ENCODE measurements at regions not wholly inside any gene's neighbourhood (a gene's known extent, or its start where the extent isn't known, plus 50 kb on each side); places are given as distances from the start of the nearest gene placed in this dataset.

DNA sequence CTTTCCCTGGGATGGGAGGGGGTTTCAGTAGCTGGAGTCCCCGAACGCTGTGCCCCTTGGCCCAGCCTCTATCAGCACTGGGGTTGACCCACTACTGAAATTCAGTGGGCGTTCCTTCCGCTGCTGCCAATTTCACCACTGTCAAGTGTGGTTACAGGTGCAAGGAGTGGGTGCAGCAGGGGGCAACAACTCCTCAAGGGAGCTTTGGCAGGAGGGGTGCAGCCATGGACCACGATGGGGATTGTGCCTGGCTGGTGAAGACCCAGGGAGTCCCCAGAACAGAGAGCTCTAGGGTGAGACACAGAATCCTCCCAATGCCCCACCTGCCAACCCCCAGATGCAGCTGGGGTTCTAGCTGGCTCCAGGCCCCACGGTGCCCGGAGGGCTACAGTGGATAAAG, 123.5 kb upstream of the SDK2 start:
- TF ChIP-seq POLR2A (IDR thresholded peaks at IDR 0.05) (no peak), EP300 (IDR thresholded peaks at IDR 0.05) (no peak)
- TF ChIP-seq, protein P1, sequence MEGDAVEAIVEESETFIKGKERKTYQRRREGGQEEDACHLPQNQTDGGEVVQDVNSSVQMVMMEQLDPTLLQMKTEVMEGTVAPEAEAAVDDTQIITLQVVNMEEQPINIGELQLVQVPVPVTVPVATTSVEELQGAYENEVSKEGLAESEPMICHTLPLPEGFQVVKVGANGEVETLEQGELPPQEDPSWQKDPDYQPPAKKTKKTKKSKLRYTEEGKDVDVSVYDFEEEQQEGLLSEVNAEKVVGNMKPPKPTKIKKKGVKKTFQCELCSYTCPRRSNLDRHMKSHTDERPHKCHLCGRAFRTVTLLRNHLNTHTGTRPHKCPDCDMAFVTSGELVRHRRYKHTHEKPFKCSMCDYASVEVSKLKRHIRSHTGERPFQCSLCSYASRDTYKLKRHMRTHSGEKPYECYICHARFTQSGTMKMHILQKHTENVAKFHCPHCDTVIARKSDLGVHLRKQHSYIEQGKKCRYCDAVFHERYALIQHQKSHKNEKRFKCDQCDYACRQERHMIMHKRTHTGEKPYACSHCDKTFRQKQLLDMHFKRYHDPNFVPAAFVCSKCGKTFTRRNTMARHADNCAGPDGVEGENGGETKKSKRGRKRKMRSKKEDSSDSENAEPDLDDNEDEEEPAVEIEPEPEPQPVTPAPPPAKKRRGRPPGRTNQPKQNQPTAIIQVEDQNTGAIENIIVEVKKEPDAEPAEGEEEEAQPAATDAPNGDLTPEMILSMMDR (IDR thresholded peaks at IDR 0.05): no peak

Measured in tibial nerve (tissue), 4 donors.